DMS 273 treated with DMSO at 0.1 percent for 48 hours (cell line): ENCODE measurements at regions not wholly inside any gene's neighbourhood (a gene's known extent, or its start where the extent isn't known, plus 50 kb on each side); places are given as distances from the start of the nearest gene placed in this dataset.

Experiments used
- DNase-seq: peaks from one replicate; lab custom pipeline; 2025; lab: John Stamatoyannopoulos, UW

DNA sequence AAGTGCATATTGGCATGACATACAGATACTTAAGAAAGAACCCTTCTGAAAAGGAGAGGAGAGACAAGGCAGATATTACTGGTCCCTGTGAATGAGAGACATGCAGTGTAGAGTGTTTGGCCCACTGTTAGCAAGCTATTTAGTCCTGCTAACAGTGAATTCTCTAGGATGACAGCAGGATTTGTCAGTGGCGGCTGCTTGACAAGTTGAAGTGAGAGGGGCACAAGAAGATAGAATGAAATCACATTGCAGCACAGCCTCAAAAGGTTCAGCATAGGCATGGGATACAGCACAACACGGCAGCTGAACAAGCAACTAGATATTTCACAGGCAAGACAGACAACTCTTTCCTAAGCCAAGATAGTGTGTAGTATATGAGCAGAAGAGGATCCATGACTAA is 407.9 kb downstream of the PLA2G4A start:
- no peak for DNase-seq

DNA sequence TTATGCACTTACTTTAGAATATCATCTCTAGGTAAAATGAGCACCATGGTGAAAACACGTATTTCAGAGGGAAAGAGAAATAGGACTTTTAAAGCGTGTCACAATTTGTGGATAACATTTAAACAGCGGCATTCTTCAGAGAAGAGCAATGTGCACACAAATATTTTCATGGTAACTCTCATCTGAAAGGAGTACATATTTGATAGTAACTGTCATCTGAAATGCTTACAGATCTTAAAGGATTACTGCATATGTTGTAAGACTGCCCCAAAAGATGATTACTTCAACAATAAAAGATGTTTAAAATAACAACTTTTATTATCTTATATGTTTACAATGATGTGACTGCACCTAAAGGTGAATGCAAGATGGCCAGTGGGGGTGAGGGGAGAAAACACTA is 408.8 kb downstream of the PLA2G4A start:
- DNase-seq: no peak

DNA sequence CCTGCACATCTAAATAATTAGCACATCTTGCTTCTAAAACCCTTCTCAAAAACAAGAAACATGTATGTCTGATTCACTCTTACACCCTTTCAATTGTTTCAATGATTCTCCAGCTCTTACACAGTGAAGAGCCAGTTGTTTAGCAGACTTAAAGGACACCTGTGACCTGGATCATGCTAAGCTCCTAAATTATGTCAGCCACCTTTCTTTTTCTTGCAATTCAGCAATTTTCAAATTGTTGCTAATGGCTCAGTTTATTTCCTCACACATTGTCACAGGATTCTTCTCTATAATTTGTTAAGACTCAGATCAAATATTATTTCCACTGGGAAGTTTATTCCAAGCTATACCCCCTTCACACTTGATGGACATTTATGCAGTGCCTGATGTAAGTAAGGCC is 413.2 kb downstream of the PLA2G4A start:
- no peak for DNase-seq

DNA sequence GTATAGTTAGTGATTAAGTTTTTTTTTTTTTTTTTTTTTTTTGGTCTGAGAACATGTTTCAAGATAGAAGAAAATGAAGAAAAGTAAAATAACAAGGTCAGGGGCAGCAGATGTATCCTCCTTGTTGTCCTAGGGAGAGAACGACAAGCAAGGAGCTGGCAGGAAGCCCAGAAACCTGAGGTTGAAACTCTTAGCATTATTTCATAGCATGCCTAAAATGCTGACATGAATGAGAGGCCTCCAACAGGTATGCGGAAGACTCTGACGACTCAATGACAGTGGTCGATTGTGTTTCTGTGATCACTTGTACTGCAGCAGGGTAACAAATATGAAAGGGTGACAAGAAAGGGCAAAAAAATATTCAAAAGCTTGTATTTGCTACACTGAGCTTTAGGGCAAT is 415.9 kb downstream of the PLA2G4A start:
- DNase-seq: peak; percentile 17

DNA sequence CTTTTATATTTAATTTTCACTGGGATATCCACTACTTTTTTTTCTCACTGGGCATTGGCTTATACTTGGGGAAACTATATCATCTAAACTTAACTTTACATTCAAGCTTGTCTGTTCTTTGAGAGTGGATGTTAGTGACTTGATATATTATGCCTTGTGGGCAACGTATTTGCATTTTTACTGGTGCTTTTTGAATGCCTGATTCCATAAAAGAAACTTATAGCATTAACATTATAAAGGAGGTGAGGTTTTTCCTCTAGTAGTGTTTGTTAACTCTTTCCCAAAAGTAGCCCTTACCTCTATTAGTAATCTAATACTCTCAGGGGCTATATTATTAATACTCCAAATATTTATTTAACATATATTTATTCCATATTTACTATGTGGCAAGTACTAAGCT is 416.5 kb downstream of the PLA2G4A start:
- no peak for DNase-seq

DNA sequence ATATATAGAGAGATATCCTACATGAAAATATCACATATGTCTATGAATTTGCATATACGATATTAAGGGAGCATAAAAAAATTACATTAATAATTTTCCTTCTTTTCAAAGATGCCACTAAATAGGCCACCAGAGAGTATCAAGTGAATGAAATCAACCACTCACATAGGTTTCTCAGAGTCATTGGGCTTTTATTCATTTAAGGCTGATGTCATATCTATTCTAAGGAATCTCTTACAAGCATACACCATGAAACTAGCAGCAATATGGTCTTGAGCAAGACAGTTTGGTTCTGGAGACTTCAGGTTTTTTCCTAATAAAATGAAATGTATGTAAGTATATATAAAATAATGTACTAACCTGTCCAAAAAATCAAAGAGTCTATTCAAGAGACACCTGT is 420.4 kb downstream of the PLA2G4A start:
- no peak for DNase-seq

DNA sequence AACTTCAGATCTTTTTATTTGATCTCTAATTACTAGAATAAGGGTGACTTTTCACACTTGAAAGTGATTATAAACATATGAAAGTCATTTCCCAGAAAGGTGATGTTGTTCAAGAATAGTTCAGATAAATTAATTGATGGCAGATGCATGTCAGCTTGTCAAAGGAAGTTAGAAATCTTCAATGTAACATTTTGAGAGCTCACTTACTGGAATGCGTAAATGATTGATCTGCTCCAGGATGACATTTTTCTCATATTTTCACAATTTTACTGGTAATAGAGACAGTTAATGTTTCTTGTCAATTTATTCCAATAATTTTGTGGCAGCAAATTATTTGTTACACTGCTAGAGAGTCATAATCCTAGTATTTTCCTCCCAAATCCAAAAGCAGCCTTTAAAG is 424.2 kb downstream of the PLA2G4A start:
- no peak for DNase-seq

DNA sequence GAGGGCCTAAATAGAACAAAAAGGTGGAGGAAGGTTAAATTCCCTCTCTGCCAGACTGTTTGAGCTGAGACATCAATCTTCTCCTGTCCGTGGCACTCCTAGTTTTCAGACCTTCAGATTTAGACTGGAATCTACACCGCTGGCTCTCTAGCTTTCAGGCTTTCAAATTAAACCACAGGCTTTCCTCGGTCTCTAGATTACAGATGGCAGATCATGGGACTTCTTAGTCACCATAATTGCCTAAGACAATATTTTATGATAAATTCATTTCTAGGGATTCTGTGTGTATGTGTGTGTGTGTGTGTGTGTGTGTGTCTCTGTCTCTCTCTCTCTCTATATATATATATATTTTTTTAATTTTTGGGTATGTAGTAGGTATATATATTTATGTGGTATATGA is 428.7 kb downstream of the PLA2G4A start:
- no peak for DNase-seq

DNA sequence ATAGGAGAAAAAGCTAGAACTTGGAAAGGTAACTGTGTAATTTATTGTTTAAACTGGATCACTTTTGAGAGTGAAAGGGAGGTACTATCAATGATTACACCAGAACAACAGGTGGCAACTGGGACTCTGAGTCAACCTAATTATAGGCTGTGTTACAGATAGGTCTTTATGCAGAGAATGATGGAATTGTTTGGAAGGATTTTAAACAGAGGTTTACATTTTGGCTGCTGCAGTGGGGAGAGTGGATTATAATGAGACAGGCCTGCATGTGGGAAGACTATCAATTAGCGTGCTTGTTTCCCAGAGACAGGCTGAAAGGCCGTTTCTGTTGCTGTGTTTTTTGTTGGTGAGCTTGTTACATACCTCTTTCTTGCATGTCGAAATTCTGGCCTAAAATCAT is 432.9 kb downstream of the PLA2G4A start:
- DNase-seq: peak; percentile 59

DNA sequence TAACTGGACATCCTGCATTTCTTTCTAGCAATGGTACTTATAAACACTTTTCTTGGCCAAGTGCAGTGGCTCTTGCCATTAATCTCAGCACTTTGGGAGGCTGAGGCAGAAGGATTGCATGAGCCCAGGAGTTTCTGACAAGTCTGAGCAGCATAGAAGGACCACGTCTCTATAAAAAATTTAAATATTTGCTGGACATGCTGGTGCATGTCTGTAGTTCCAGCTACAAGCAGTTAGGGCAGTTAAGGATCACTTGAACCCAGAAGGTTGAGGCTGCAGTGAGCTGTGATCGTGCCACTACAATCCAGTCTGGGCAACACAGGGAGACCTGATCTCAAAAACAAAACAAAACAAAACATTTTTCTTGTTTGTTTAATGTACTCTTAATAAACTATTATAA is 434.0 kb downstream of the PLA2G4A start:
- DNase-seq: no peak

DNA sequence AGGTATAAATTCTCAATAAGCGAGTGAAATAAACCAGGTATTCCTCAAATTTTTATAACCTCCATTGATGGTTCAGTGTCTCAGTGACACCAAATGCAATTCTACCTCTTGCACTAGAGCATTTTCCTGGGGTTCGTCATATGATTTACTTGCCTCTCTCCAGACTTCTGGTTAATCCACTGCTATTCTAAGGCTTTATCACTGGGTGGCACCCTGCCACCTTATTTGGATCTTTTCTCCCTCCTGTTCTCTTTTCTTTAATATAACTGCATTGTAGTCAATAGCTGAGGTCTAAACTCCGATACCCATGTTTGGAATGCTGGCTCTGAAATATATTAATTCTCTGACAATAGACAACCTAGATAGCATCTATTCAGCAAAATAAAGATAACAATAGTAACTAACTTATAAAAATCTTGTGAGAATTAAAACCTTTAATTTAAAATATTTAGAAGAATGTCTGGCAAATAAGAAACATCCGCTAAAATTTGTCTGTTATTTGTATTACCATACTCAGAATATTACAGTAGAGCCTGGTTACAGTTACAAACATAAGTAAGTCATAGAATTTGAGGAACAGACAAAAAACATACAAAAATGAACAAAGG is 436.4 kb downstream of the PLA2G4A start:
- DNase-seq: peak; percentile 74

DNA sequence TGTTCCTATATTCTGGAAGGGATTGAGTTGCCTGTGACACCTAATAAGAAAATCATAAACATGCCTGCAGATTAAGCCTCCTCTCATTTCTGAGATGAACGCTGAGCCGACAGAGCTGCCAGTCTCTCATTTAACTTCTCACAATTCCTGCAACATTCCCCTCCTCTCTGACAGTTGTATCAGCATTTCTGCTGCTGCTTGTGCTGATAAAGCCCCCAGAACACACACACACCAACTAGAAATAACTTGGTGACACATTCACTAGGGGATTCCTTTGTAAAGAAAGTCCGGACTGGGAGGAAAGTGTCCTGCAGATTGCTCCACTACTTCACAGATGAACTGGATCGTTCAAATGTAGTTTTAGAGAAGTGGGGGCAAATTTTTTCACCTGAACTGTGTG is 437.3 kb downstream of the PLA2G4A start:
- DNase-seq: no peak

DNA sequence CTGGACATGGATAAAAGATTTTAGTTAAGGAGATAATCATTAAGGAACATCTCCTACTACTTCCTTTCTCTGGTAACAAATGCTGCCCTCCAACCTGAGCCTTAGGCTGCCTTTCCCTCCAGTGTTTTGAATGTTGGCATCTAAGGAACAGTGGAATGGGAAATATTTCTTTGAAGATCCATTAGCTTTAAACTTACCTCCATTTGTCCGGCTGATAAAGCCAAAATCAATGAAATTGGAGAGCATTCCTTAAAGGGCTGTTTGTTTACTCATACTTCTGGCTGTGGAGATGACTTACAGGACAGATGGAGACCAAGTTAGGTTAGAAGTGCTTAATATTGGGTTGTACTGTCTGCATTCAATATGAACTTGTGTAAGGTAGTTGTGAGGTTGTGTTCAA is 439.1 kb downstream of the PLA2G4A start:
- DNase-seq: no peak

DNA sequence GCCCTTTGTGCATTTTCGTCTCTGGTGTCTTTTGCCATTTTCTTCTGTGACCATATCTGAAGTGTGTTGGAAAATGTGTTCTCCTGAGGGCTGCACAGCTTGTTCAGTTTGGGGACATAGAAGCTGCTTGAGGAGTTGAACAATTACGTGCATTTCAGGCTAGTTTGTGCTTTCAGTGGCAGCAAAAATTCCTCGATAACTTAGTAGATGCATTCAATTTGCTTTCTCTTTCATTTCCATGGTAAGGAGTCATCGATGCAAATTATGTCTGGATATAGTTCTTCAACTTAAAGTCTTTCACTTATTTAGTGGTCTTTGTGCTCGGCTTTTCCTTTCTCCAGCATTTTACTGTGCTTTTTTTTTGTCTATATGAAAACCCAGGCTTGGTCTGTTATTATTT is 441.5 kb downstream of the PLA2G4A start:
- DNase-seq: no peak

DNA sequence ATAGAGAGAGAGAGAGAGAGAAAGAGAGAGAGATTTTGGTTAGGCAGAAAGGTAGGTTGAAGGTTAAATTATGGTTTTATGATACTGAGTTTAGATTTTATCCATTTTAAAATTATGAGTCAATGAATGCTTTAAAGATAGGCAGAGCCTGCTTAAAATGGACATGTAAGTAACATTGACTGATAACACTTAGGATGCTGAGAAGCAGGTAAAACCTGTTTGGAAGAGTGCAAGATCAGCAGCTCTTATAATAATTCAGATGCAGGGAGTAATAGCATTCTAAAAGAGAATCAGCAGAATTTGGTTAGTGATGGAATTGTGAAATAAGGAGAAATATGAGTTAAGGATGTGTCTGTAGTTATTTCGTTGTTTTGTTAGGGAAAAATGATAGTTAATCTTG is 446.6 kb downstream of the PLA2G4A start:
- DNase-seq: no peak

DNA sequence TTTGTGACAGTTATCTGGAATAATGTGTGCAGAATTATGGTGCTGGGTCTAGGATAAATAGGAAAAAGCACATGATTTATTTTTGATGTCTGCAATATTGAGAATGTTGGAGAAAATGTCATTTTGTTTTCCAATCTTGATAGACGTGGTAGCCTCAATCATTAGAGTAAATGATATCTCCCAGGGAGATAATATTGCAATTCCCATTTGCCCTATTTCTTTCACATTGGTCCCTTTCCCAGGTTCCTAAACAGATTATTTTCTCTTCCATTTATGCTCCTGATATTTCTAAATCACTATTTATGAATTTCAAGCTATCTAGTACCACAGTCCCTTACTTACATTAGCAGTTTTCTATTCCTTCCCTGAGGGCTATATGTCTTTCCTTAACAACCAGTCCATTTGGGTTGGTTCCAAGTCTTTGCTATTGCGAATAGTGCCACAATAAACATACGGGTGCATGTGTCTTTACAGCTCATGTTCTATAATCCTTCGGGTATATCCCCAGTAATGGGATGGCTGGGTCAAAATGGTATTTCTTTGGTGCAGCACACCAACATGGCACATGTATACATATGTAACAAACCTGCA is 447.3 kb downstream of the PLA2G4A start:
- DNase-seq: no peak

DNA sequence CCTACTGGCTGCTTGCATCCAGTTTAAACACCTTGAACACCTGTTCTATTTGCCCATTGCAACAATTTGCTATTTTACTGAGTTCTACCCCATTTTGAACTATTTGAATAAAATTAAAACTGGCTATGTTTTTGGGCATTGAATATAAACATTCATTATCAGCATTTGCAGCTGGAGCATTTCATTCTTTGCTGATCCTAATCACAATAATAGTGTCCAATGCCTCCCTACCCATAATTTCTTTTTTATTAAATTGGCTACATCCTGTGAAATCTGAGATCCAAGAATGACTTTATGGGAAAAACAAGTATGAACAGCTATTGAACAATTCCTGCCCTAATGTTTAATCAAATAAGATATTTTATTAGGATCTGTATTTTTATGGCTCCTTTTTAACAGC is 447.9 kb downstream of the PLA2G4A start:
- no peak for DNase-seq

DNA sequence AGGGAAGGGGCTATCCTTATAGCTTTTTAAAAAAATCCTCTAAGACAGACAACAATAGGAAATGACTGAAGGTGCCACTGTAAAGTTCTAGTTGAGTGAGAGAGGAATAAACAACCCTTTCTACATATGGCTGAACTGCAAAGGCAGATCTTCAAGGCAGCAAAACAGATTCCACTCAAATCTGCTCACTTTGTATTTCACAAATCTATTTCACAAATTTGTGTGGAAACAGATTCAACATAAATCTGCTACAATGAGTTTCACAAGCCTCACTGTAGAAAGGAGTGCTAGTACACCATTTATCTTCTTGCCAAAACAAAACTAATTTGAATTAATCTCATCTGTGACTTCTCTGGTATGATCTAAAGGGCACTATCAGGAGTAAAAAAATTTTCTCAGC is 451.3 kb downstream of the PLA2G4A start:
- no peak for DNase-seq

DNA sequence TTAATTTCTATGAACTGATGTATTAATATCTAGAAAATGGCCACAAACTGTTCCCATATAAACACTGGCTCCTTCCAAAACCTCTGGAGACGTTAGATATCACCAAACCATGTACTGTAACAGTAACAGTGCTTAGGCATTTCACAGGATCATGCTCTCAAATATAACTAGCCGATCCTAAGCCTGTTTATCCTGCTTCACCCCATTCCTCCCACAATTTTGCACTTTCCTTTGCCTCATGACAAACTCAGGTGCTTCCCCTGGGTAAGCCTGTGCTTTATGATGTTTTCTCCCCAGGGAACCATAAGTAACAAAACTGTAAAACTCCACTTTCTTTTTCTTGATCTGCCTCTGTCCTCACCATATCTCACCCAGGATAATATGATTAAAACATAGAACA is 452.3 kb downstream of the PLA2G4A start:
- DNase-seq: no peak

DNA sequence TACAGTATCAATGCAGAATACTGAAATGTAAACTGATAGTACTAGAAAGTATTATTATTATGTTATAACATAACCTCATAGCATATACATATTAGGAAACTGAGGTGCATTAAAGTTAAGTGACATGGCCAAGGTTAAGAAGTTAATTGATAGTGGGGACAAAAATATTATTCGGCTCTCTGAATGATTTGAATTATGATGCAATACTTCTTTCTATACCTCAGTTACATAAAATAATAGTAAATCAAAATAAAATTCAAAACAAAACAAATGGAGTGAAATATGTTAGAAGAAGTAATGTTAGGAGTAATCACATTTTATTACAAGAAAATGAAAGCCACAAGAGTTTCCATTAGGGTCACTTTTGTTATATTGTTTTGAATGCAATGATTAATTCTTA is 455.2 kb downstream of the PLA2G4A start:
- no peak for DNase-seq

DNA sequence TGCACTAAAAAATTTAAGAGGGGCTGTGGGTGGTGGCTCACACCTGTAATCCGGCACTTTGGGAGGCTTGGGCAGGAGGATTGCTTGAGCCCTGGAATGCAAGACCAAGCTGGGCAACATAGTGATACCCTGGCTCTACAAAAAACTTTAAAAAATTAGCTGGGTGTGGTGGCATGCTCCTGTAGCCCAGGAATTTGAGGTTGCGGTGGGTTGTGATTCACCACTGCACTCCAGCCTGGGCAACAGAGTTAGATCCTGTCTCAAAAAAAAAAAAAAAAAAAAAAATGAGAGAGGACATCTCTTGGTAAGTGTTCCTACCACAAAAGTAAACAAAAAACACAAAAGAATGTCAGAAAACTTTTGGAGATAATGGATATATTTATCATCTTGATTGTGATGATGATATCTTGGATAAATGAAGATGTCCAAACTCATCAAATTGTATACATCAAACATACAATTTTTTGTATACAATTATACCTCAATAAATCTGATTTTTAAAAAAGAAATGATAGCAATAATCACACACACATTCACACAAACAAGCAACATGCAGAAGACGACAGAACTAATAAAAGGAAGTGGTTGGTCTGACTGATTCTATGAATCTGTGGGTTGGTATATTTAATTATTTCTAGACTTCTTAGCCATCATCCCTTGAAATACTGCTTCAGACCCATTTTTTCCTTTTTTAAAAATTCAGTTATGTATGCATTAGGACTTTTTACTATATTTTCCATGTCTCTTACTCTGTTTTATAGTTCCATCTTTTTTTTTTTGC is 465.9 kb downstream of the PLA2G4A start:
- DNase-seq: no peak

DNA sequence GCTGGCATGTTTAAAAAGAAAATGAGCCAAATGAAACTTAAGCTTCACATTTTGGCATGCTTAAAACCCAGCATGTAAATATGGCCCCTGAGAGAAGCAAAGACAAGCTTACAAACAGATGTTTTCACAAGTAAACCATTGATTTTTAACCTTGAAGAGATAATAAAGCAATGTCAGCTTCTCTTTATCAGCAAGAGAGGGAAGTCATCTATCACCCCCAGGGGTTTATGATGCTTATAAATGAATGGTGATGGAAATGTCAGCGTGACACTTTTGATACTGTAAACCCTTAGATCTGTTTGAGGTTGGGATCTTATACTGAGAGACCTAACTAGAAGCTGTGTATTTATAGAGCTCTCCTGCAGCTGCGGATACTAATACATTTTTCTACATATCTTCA is 471.3 kb downstream of the PLA2G4A start:
- no peak for DNase-seq

DNA sequence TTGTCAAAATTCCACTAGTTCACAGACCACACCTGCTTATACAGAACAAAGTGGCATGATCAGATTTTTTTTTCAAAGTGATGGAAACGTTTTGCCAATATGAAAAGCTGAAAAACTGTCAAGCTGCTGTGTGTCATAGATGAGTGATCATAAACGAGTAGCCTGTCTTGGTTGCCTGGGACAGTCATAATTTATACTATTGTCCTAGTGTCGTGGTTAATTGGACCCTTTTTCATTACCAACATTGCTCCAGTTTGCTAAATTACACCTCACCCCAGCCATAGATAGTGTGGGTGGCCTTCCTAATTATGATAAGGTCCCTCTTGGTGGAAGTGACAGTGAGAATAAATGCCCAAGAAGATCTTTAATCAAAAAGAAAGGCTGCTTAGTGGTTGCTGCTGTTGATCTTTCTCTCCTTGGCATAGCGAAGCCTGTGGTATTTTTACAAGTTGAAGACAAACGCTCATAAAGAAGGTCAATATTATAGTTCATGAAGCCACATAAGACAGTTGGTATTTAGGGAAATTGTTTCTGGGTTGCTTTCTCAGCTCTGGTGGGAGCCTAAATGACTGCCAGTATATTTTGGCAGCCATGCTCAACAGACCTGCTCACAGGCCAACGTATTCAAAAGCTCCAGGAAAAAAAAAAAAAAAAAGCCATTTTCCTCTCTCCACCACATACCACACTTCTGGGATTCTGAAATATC is 478.1 kb downstream of the PLA2G4A start:
- no peak for DNase-seq
